ENCODE measurements at regions not wholly inside any gene's neighbourhood (a gene's known extent, or its start where the extent isn't known, plus 50 kb on each side); places are given as distances from the start of the nearest gene placed in this dataset.

GRCh38 chr6:166032366-166033200 lies 135.1 kb downstream of the TBXT start:
- no peaks in the 10 kb centered on the region for H3K9me3 ChIP-seq (ENCODE audit: control insufficient read depth, insufficient read depth, low read depth, low read length)
- peaks cover 9% of the 10 kb centered on the region for H3K4me1 ChIP-seq (ENCODE audit: control insufficient read depth, insufficient read depth, low read length)
- in situ Hi-C loops (cut with HindIII; ENCODE audit: low pct_unique_long_range_greater_than_20kb, low sequenced_read_pairs) (no loop called here), intact Hi-C loops (cut with micrococcal nuclease; ENCODE audit: unreplicated experiment) (no loop called here)
- CTCF ChIA-PET, result interaction anchor here (0.6 to 0.9 kb wide), 2 partner anchors 26 to 148 kb away, joined by 4 read pairs; no protein-coding TSS in a partner anchor
- DNase-seq (ENCODE audit: low read depth, low spot score) (peak; percentile 27), ATAC-seq (peak; percentile 92)
- TF ChIP-seq CTCF (IDR thresholded peaks at IDR 0.05), result peak; percentile 44
- no peak for TF ChIP-seq REST (IDR thresholded peaks at IDR 0.05; ENCODE audit: insufficient read depth in 1 of 2, low read depth in 2 of 2, low read length in 1 of 2)
- POLR2A ChIA-PET, result interaction anchor here (0.6 kb wide), 2 partner anchors 452 to 594 kb away, joined by 5 to 9 read pairs; no protein-coding TSS in a partner anchor
- H3K27ac ChIP-seq (ENCODE audit: low read length), result no peak overlapping the region
- no peak overlapping the region for H3K4me3 ChIP-seq (ENCODE audit: low read depth in 2 of 2, low read length in 2 of 2)
- H3K36me3 ChIP-seq (ENCODE audit: control insufficient read depth, insufficient read depth, low read length), result no peaks in the 10 kb centered on the region; the same call in 1 of the 2 replicates
- H3K27me3 ChIP-seq (ENCODE audit: control insufficient read depth, insufficient read depth, low read length), result no peaks in the 10 kb centered on the region
- BruUV-seq (replicated peaks), result no TSS peak

GRCh38 chr6:166031275-166031674 lies 136.4 kb downstream of the TBXT start:
- Histone ChIP-seq H3K27me3 (ENCODE audit: control insufficient read depth, insufficient read depth, low read length) (no peaks in the 10 kb centered on the region), H3K36me3 (ENCODE audit: control insufficient read depth, insufficient read depth, low read length) (no peaks in the 10 kb centered on the region; the same call in 1 of the 2 replicates), H3K4me1 (ENCODE audit: control insufficient read depth, insufficient read depth, low read length) (peaks cover 9% of the 10 kb centered on the region), H3K9me3 (ENCODE audit: control insufficient read depth, insufficient read depth, low read depth, low read length) (no peaks in the 10 kb centered on the region), H3K4me3 (ENCODE audit: low read depth in 2 of 2, low read length in 2 of 2) (no peak overlapping the region), H3K27ac (ENCODE audit: low read length) (no peak overlapping the region)
- no peak for ATAC-seq
- TF ChIP-seq REST (IDR thresholded peaks at IDR 0.05; ENCODE audit: insufficient read depth in 1 of 2, low read depth in 2 of 2, low read length in 1 of 2) (no peak), SIN3A (IDR thresholded peaks at IDR 0.05; ENCODE audit: borderline replicate concordance, insufficient read depth, low read depth, low read length) (no peak), CTCF (IDR thresholded peaks at IDR 0.05) (no peak), TCF7L2 (IDR thresholded peaks at IDR 0.05; ENCODE audit: low read depth, low read length) (no peak), POLR2AphosphoS5 (IDR thresholded peaks at IDR 0.05; ENCODE audit: low read depth, low read length) (no peak)
- in situ Hi-C loops (cut with HindIII; ENCODE audit: low pct_unique_long_range_greater_than_20kb, low sequenced_read_pairs) (no loop called here), intact Hi-C loops (cut with micrococcal nuclease; ENCODE audit: unreplicated experiment) (no loop called here)
- no TSS peak for BruUV-seq (replicated peaks)
- no peak for DNase-seq (ENCODE audit: low read depth, low spot score)
- ChIA-PET CTCF (no interaction called here), POLR2A (no interaction called here)

All from Panc1 (cell line).